Effector CD8-positive, alpha-beta T cell (primary cell): ENCODE measurements at regions not wholly inside any gene's neighbourhood (a gene's known extent, or its start where the extent isn't known, plus 50 kb on each side); places are given as distances from the start of the nearest gene placed in this dataset.

ENCODE experiments used
- DNase-seq: peaks from one replicate; lab custom pipeline; 2025; lab: John Stamatoyannopoulos, UW

DNA sequence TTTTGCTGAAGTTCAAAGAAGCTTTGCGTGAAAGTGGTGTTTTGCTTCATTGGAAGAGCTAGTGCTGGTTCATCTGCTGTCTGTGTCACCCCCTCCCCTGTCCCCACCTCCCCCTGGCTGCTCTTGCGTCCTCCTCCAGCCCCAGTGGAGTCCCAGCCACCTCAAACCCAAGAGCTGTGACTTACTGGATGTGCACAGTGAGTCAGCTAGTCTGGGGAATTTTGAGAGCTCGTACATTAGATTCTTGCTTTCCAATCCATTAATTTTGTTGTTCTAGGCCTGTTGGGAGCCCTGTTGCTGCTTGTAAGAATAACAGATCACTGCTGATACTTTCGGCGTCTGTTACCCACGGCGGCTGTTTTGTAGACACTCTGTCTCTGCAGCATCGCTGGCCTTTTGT lies 412.1 kb downstream of the TSN start:
- no peak for DNase-seq

GRCh38 chr2:122168799-122169198 lies 413.3 kb downstream of the TSN start:
- no peak for DNase-seq

DNA sequence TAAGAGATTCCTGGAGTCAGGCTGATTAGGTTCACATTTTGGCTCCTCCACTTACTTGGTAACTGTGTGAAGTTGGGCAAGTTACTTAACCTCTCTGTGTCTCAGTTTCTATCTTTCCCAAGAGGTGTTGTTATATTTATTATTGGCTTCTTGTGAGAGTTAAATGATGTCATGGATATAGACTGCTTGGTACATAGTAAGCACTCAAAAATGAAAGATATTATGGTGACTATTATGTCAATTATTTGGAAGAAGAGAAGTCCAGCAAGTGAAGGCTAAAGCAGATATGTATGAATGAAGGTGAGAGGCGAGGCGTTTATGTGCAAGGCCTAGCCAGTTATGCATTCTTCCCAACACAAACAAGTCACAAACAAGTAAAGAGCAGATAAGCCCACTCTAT lies 417.4 kb downstream of the TSN start:
- no peak for DNase-seq

GRCh38 chr2:122174061-122174460 lies 418.6 kb downstream of the TSN start:
- no peak for DNase-seq

DNA sequence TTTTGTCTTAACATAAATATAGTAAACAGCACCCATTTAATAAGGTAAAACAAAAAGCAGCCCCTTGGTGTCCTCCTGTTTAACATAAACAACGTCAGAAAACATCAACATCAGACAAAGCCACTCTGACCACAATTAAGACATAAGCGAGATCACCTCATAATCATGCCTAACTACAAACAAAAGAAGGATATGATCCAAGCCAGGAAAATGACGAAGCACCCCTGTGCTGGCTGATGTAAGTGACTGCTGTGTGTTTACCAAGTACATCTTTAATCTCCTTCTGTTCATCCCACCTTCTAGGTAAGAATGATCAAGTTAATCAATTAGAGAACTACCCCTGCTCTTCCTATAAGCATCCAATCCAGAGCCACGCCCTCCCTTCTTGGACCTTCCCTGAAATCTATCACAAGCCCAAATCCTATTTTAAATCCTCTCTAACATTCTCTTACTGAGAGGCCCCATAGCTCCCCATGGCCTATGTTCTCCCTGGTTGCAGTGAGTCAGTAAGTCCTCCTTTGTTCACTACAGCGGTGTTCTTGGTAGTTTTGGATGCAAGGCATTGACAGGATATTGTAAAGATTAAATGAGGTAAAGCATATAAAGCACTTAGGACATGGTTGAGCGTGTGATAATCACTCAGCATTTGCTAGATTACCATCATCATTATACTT lies 424.2 kb downstream of the TSN start:
- DNase-seq: no peak

- no peak for DNase-seq
These were observed 425.5 kb downstream of the TSN start for GRCh38 chr2:122180972-122181371.

DNA sequence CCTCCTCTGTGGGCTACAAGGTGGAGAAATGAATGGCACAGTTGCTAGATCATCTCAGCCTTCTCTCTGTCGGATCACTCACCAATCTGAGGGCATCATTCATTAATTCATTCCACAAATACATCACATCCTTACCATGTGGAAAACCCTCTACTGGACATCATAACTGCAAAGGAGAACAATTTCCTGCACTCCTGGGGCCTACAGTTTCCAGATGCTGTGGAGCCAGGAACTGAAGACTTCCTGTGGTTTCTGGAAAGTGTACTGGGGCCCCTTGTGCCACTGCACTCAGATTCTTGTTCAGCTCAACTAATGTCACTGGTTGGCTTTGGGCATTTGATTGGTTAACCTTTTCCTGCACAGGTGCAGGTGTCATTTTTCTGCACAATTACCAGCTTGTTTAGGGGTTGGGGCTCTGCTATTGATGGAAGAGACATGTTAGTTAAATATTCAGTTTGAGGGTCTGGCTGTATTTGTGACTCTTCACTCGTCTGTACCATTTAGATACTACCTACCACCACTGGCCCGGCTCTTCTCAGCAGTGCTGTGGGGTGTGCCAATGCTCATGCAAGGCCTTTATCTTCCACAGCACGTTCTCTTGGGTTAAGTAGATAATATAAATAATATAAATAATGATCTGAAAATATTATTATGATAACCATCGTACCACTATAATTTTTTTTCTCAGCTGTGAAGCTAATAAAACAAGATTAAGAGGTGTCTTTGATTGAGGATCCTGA lies 427.3 kb downstream of the TSN start:
- no peak for DNase-seq

DNA sequence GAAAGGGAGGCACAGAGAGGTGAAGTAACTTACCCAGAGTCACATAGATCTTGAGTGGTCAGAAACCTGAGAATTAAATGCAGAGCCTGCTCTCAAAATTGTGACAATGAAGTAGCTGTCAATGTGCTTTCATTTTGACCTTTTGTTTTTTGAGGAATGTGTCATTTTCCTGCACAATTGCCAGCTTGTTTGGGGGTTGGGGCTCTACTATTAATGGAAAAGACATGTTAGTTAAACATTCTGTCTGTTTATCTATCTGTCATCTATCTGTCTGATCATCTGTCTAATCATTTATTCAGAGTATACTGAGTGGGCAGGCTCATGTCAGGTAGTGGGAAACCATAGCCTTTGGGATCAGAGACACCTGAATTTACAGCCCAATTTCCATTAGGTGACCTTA lies 428.4 kb downstream of the TSN start:
- no peak for DNase-seq

GRCh38 chr2:122186761-122187222 lies 431.3 kb downstream of the TSN start:
- DNase-seq: no peak

- no peak for DNase-seq
These were observed 435.9 kb downstream of the TSN start for GRCh38 chr2:122191331-122191730.

GRCh38 chr2:122193622-122194021 lies 438.2 kb downstream of the TSN start:
- no peak for DNase-seq

GRCh38 chr2:122194546-122194945 lies 439.1 kb downstream of the TSN start:
- no peak for DNase-seq

GRCh38 chr2:122203523-122203922 lies 448.1 kb downstream of the TSN start:
- no peak for DNase-seq

DNA sequence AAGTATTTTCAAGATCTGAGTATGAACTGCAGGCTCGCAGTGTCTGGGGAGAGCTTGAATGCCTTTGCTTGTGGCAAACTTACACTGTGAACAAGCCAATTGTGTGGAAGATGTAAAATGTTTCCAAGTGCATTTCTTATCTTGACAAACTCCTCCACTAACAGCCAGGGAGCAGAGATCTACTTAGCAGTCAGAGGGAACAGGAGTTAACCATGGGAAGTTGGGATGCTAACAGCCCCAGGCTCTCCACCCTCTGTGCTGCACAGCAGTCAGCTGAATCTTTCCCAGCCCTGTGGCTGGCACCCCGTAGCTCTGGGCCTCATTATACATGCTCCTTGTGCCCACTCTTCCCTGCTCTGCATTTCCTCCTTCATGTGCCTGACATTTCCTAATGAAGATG lies 450.2 kb downstream of the TSN start:
- DNase-seq: no peak

DNA sequence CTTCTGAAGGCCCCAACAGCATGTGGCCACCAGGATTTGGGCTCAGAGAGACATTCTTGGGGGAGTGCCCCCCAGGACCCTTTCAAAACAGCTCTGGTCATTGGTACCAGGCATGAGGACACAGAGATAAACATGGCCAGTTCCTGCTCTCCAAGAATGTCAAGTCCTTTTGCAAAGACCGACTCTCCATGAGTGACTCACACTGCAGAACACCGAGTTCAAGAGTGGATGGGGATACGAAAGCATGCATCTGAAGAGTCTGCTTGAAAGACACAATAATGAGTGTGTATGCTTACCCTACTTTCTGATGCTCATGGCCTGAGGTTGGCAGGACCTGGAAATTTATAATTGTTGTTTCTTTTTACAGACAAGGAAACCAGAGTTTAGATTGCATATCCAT lies 450.6 kb downstream of the TSN start:
- DNase-seq: no peak

DNA sequence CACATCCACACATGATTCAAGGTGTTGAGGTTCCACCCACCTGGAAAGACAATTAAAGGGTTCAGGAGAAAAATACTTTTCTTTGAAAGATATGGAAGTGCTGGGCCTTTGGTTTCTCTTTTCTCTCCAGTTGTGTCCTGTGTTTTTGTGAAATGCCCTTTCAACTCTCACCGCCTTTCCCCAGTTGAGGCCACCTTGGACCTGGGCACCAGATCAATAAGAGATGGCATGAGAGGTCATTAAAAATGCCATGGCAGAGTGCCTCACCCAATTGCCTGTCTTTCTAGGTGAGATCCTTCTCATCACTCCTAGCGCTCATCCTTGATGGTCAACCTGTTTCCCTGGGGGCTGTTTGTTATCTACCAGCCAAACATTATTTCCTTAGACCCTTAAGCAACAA lies 453.9 kb downstream of the TSN start:
- DNase-seq: no peak

DNA sequence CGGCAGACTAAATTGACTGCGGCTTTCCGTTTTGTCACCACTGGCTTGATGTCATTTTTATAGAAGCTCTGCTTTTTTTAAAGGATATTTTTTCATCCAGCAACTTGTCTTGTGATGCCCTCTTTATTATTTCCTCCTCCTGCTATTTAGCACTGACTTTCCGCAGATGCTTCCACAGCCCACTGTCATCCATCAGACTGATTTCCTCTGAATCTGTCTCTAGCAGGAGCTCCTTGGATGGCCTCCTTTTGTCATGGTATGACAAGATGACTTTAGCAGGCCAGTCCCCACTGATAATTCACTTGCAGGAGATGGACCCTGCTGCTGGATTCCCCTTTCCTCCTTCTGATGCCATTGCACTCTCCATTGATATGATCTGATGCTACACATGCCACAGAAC lies 454.6 kb downstream of the TSN start:
- DNase-seq: no peak

DNA sequence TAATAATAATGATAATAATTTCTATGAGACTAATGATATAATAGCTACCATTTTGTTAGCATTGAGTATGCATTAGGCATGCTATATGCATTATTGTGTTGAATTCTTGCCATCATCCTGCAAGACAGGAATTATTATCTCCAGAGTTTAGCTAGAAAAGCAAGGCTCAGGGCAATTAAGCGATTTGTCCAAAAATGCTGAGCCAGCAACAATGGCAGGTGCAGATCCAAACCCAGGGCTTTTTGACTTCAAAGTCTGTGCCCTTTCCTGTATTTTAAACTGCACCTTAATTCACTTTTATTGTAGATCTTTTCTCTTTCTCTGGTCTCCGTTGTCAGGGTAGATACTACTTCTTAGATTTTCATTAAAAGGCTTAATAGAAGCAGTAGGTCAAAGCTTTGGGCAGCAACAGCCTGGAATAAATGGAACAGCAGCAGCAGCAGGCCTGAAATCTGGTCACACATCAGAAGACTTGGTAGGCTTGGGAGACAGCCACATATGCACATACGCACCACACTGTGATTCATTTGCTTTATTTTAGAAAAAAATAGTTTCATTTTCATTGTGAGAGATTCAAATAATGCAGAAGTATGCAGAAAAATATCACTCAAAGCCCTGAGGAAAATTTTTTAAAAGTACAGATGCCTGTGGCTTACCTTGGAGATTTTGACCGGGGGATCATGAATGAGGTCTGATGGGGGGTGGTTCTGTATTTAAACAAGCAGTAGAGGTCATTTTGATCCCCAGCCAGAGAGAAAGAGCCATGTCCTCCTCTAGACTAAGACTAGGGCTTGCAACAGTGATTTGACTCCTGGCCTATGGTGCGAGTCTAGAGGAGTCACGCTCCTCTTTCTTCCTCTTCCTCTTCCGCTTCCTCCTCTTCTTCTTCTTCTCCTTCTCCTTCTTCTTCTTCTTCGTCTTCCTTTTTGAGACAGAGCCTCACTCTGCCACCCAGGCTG lies 455.7 kb downstream of the TSN start:
- no peak for DNase-seq

DNA sequence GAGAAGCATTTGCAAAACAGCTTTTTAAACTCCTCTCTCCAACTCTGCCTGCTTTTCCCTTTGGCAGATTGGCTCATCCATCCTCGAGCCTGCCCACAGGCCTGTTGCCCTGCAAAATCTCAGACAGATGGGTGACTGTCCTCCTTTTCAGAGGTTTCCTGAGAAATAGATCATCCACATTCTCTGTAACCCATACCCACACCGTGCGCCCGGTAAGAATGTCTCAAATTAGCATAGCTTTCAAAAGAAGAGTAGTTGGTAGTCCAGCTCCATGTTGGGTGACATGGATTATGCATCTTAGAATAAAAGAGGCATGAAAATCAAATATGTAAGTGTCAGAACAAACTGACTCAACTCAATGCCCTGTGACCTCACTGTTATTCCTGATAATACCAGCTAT lies 457.9 kb downstream of the TSN start:
- no peak for DNase-seq

- DNase-seq: no peak
These were observed 460.6 kb downstream of the TSN start for GRCh38 chr2:122216071-122216470.

GRCh38 chr2:122216901-122217300 lies 461.4 kb downstream of the TSN start:
- DNase-seq: no peak

DNA sequence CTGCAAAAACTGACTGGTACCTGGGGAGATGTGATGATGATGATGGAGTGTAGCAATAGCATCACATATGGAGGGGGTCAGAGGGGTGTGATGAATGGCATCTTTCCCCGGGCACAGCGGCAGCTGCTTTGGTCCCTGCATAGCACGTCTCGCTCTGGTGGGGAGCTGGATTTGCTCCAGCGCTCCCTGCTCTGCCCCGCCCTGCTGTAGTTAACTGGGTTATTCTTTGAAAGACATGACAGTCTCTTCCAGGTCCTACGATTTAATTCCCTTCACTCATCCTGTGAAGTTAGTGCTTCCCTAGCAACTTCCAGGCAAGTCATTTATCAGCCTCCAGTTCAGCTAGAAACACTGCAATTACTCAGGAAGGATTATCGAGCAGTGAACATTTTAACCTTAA lies 463.1 kb downstream of the TSN start:
- no peak for DNase-seq

DNA sequence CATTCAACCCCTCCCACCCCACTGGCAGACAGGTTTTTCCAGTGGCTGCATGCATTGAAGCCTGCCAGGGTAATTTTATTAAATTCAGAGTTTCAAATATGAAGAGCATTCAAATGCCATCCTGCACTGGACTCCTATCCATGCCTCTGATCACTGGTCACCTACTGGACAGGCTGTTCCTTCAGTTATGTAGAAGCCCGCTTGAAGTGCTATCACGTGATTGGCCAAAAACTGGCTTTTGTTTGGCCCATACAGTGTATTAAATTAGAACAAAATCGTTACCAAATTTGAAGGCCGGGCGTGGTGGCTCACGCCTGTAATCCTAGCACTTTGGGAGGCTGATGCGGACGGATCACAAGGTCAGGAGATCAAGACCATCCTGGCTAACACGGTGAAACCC lies 464.1 kb downstream of the TSN start:
- DNase-seq: no peak
